ENCODE measurements at regions not wholly inside any gene's neighbourhood (a gene's known extent, or its start where the extent isn't known, plus 50 kb on each side); places are given as distances from the start of the nearest gene placed in this dataset.
"Not testable (repeated sequence)": the region's sequence is repeated elsewhere in the genome, so short reads cannot be mapped to it uniquely, and the experiment has no call there.

- Mint-ChIP-seq H3K9me3 (ENCODE audit: unreplicated experiment) (no peaks in the 10 kb centered on the region), H3K4me1 (ENCODE audit: low read depth, unreplicated experiment) (peaks cover 8% of the 10 kb centered on the region), H3K27ac (ENCODE audit: unreplicated experiment) (no peak overlapping the region), H3K4me3 (ENCODE audit: unreplicated experiment) (no peak overlapping the region), H3K36me3 (ENCODE audit: unreplicated experiment) (no peaks in the 10 kb centered on the region), H3K27me3 (ENCODE audit: unreplicated experiment) (no peaks in the 10 kb centered on the region)
- DNase-seq = no peak
- TF ChIP-seq CTCF (IDR thresholded peaks at IDR 0.05; ENCODE audit: partially characterized antibody, unreplicated experiment) = no peak
Measured at GRCh38 chr2:182503886-182504285, 77.0 kb upstream of the PDE1A start.

GRCh38 chr2:182504903-182505302, 78.1 kb upstream of the PDE1A start:
- no peak overlapping the region for H3K4me3 Mint-ChIP-seq (ENCODE audit: unreplicated experiment)
- no peaks in the 10 kb centered on the region for H3K9me3 Mint-ChIP-seq (ENCODE audit: unreplicated experiment)
- no peak for DNase-seq

GRCh38 chr2:182506606-182507005, 79.8 kb upstream of the PDE1A start:
- TF ChIP-seq CTCF (IDR thresholded peaks at IDR 0.05; ENCODE audit: partially characterized antibody, unreplicated experiment) = no peak
- H3K27ac Mint-ChIP-seq (ENCODE audit: unreplicated experiment) = no peak overlapping the region
- H3K9me3 Mint-ChIP-seq (ENCODE audit: unreplicated experiment) = no peaks in the 10 kb centered on the region
- H3K4me3 Mint-ChIP-seq (ENCODE audit: unreplicated experiment) = no peak overlapping the region
- H3K4me1 Mint-ChIP-seq (ENCODE audit: low read depth, unreplicated experiment) = peaks cover 4% of the 10 kb centered on the region
- no peak for DNase-seq
- H3K27me3 Mint-ChIP-seq (ENCODE audit: unreplicated experiment) = no peaks in the 10 kb centered on the region
- H3K36me3 Mint-ChIP-seq (ENCODE audit: unreplicated experiment) = no peaks in the 10 kb centered on the region

More at GRCh38 chr2:182504903-182505302, 78.1 kb upstream of the PDE1A start:
- Mint-ChIP-seq H3K36me3 (ENCODE audit: unreplicated experiment) (no peaks in the 10 kb centered on the region), H3K4me1 (ENCODE audit: low read depth, unreplicated experiment) (peaks cover 3% of the 10 kb centered on the region), H3K27ac (ENCODE audit: unreplicated experiment) (no peak overlapping the region), H3K27me3 (ENCODE audit: unreplicated experiment) (no peaks in the 10 kb centered on the region)
- no peak for TF ChIP-seq CTCF (IDR thresholded peaks at IDR 0.05; ENCODE audit: partially characterized antibody, unreplicated experiment)

- H3K27me3 Mint-ChIP-seq (ENCODE audit: unreplicated experiment); H3K27ac Mint-ChIP-seq (ENCODE audit: unreplicated experiment); H3K9me3 Mint-ChIP-seq (ENCODE audit: unreplicated experiment); DNase-seq; H3K4me3 Mint-ChIP-seq (ENCODE audit: unreplicated experiment); H3K36me3 Mint-ChIP-seq (ENCODE audit: unreplicated experiment): not testable (repeated sequence)
- peaks cover 10% of the 10 kb centered on the region for H3K4me1 Mint-ChIP-seq (ENCODE audit: low read depth, unreplicated experiment)
Measured at GRCh38 chr2:182508583-182508982, 81.7 kb upstream of the PDE1A start.

- Mint-ChIP-seq H3K36me3 (ENCODE audit: unreplicated experiment) (no peaks in the 10 kb centered on the region), H3K9me3 (ENCODE audit: unreplicated experiment) (no peaks in the 10 kb centered on the region), H3K4me1 (ENCODE audit: low read depth, unreplicated experiment) (peaks cover 10% of the 10 kb centered on the region), H3K4me3 (ENCODE audit: unreplicated experiment) (no peak overlapping the region), H3K27ac (ENCODE audit: unreplicated experiment) (no peak overlapping the region), H3K27me3 (ENCODE audit: unreplicated experiment) (peaks cover 6% of the 10 kb centered on the region)
- TF ChIP-seq CTCF (IDR thresholded peaks at IDR 0.05; ENCODE audit: partially characterized antibody, unreplicated experiment) = no peak
- DNase-seq = no peak
Measured at GRCh38 chr2:182509216-182509615, 82.4 kb upstream of the PDE1A start.
